OCI-LY3 (cell line): ENCODE measurements at regions not wholly inside any gene's neighbourhood (a gene's known extent, or its start where the extent isn't known, plus 50 kb on each side); places are given as distances from the start of the nearest gene placed in this dataset.

Experiments used
- H2AFZ ChIP-seq: fragments of 200-600, 300-600 bp; shearing (Covaris generic); 2 replicates; pipeline ENCODE4 v1.6.0; 2014; ENCODE audit warnings: antibody characterized with exemption, low read depth, low read length
- H3K27ac ChIP-seq: fragments of 200-600, 300-600 bp; sonication (generic); 2 replicates; pipeline ENCODE4 v1.5.1; 2014; ENCODE audit warnings: mild to moderate bottlenecking, low read length, moderate library complexity, mixed read lengths
- H3K27me3 ChIP-seq: fragments of 200-600, 300-600 bp; sonication (generic); 2 replicates; pipeline ENCODE4 v1.6.1; 2014; ENCODE audit warnings: low read depth, low read length, mixed read lengths
- H3K36me3 ChIP-seq: fragments of 200-600, 300-600 bp; sonication (generic); replicated peaks from 2 replicates; pipeline ENCODE3; 2014; ENCODE audit warnings: low read depth, low read length, mixed read lengths
- H3K4me1 ChIP-seq: fragments of 300-600, 200-600 bp; sonication (generic); 2 replicates; pipeline ENCODE4 v1.6.1; 2014; ENCODE audit warnings: low read length, mixed read lengths
- H3K4me2 ChIP-seq: fragments of 200-600, 300-600 bp; sonication (generic); 2 replicates; pipeline ENCODE4 v1.6.1; 2014; ENCODE audit warnings: low read length, mixed read lengths
- H3K4me3 ChIP-seq: fragments of 300-600, 200-600 bp; sonication (generic); 2 replicates; pipeline ENCODE4 v1.5.1; 2014; ENCODE audit warnings: antibody characterized with exemption, mild to moderate bottlenecking, low read length, moderate library complexity
- H3K79me2 ChIP-seq: fragments of 300-600, 200-600 bp; shearing (Covaris generic); 2 replicates; pipeline ENCODE4 v1.6.1; 2014; ENCODE audit warnings: mild to moderate bottlenecking, low read length, mixed read lengths
- H3K9ac ChIP-seq: fragments of 300-600, 200-600 bp; shearing (Covaris generic); 2 replicates; pipeline ENCODE4 v1.6.0; 2014; ENCODE audit warnings: mild to moderate bottlenecking, low read length, moderate library complexity
- H3K9me3 ChIP-seq: fragments of 200-600, 300-600 bp; shearing (Covaris generic); 2 replicates; pipeline ENCODE4 v1.6.1; 2014; ENCODE audit warnings: low read length, mixed read lengths; ENCODE audit not compliant: insufficient read depth
- H4K20me1 ChIP-seq: fragments of 200-600, 300-600 bp; sonication (generic); 2 replicates; pipeline ENCODE4 v1.6.1; 2016; ENCODE audit warnings: low read length, mixed read lengths; ENCODE audit not compliant: insufficient read depth
- CTCF ChIP-seq: fragments of 200-600, 300-600 bp; sonication (generic); IDR thresholded peaks from 2 replicates; pipeline ENCODE4 v1.5.1; 2014; ENCODE audit warnings: antibody characterized with exemption, low read length, low read depth
- EZH2phosphoT487 ChIP-seq: fragments of 200-600 bp; shearing (Covaris generic); IDR thresholded peaks from 2 replicates; pipeline ENCODE4 v1.6.1; 2018; ENCODE audit warnings: antibody characterized with exemption, mixed run types, low read depth

GRCh38 chr16:59161679-59162078 lies 427.6 kb upstream of the GOT2 start:
- no peak overlapping the region for H2AFZ ChIP-seq
- no peak overlapping the region for H3K4me2 ChIP-seq
- H3K27me3 ChIP-seq, result no peaks in the 10 kb centered on the region

DNA sequence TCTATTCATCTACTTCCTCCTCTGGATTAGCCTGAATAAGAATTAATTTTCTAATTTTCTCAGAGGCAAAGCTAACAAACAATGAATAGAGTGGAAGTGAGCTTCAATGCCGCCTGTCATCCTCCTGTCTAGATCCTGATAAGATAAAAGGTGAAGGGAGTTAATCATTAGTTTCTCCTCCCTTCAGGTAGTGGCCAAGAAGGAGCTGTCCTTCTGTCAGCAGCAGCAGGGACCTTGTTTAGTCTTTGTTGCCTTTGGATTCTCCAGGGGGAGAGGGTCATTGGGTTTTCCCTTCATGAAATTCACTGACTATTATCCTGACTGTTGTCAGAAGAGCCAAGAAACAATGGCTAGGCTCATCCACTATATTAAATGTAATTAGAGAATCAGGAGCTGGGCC lies 420.2 kb upstream of the GOT2 start:
- Histone ChIP-seq H3K27ac (no peak overlapping the region), H3K4me2 (no peak overlapping the region), H4K20me1 (no peaks in the 10 kb centered on the region), H3K79me2 (no peaks in the 10 kb centered on the region), H3K9me3 (no peaks in the 10 kb centered on the region), H3K4me3 (no peak overlapping the region), H3K4me1 (no peaks in the 10 kb centered on the region), H2AFZ (no peak overlapping the region), H3K9ac (no peak overlapping the region), H3K36me3 (no peaks in the 10 kb centered on the region), H3K27me3 (no peaks in the 10 kb centered on the region)
- no peak for TF ChIP-seq EZH2phosphoT487
- TF ChIP-seq CTCF, result no peak

More at GRCh38 chr16:59161679-59162078, 427.6 kb upstream of the GOT2 start:
- Histone ChIP-seq H4K20me1 (no peaks in the 10 kb centered on the region), H3K27ac (no peak overlapping the region), H3K9me3 (no peaks in the 10 kb centered on the region), H3K9ac (no peak overlapping the region), H3K36me3 (no peaks in the 10 kb centered on the region), H3K4me1 (no peaks in the 10 kb centered on the region), H3K79me2 (no peaks in the 10 kb centered on the region), H3K4me3 (no peak overlapping the region)
- no peak for TF ChIP-seq EZH2phosphoT487
- TF ChIP-seq CTCF, result no peak

DNA sequence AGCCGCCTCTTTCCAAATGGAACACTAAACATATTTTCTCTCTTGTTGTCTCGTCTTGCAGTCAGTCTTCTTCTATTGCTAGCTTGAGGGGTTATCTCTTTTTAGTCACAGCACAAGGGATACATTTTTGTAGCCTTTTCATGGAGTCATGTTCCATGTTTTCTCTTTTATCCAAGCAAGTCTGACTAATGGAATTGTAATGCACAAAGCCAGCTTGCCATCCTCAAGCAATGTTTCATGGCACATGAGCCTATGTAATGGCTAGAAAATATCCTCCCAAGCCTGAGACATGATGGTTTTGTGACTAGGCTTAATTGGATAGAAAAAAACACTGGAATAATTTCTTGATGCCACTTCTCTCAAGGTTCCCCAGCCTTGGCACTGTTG lies 414.6 kb upstream of the GOT2 start:
- no peak for TF ChIP-seq CTCF
- TF ChIP-seq EZH2phosphoT487, result no peak
- H3K9ac ChIP-seq, result no peak overlapping the region
- H3K27ac ChIP-seq, result no peak overlapping the region
- H3K79me2 ChIP-seq, result no peaks in the 10 kb centered on the region
- no peak overlapping the region for H3K4me3 ChIP-seq
- H3K27me3 ChIP-seq, result no peaks in the 10 kb centered on the region
- no peaks in the 10 kb centered on the region for H3K9me3 ChIP-seq
- no peaks in the 10 kb centered on the region for H3K36me3 ChIP-seq
- no peaks in the 10 kb centered on the region for H4K20me1 ChIP-seq
- no peak overlapping the region for H2AFZ ChIP-seq
- no peaks in the 10 kb centered on the region for H3K4me1 ChIP-seq
- H3K4me2 ChIP-seq, result no peak overlapping the region

- TF ChIP-seq EZH2phosphoT487 (no peak), CTCF (no peak)
- no peak overlapping the region for H3K4me3 ChIP-seq
- no peaks in the 10 kb centered on the region for H3K27me3 ChIP-seq
- H3K36me3 ChIP-seq, result no peaks in the 10 kb centered on the region
- H3K4me2 ChIP-seq, result no peak overlapping the region
- no peak overlapping the region for H2AFZ ChIP-seq
- no peaks in the 10 kb centered on the region for H3K79me2 ChIP-seq
- H3K9ac ChIP-seq, result no peak overlapping the region
- no peak overlapping the region for H3K27ac ChIP-seq
- H4K20me1 ChIP-seq, result no peaks in the 10 kb centered on the region
- no peaks in the 10 kb centered on the region for H3K9me3 ChIP-seq
- no peaks in the 10 kb centered on the region for H3K4me1 ChIP-seq
These were observed 414.1 kb upstream of the GOT2 start for GRCh38 chr16:59148056-59148768.
